ENCODE measurements at regions not wholly inside any gene's neighbourhood (a gene's known extent, or its start where the extent isn't known, plus 50 kb on each side); places are given as distances from the start of the nearest gene placed in this dataset.

GRCh38 chr4:65805936-65806335 lies 135.6 kb upstream of the EPHA5 start:
- Histone ChIP-seq H3K9me3 (ENCODE audit: low read length) (no peaks in the 10 kb centered on the region), H3K4me3 (replicated peaks in 1 of 3; ENCODE audit: insufficient read depth in 1 of 3, low read depth in 2 of 3, low read length in 3 of 3) (no peak overlapping the region), H3K9ac (ENCODE audit: insufficient read depth, low read depth, low read length) (no peak overlapping the region), H3K79me2 (ENCODE audit: insufficient read depth, low read length) (no peaks in the 10 kb centered on the region), H3K36me3 (replicated peaks in 1 of 2; ENCODE audit: control insufficient read depth in 1 of 2, insufficient read depth in 2 of 2, low read length in 2 of 2) (no peaks in the 10 kb centered on the region), H3K4me1 (ENCODE audit: insufficient read depth, low read length) (no peaks in the 10 kb centered on the region), H4K20me1 (ENCODE audit: insufficient read depth, low read length) (no peaks in the 10 kb centered on the region), H3K27ac (ENCODE audit: extremely low read length, insufficient read depth, low read length) (no peak overlapping the region), H2AFZ (ENCODE audit: low read length) (no peak overlapping the region), H3K4me2 (ENCODE audit: low read depth, low read length) (no peak overlapping the region), H3K27me3 (ENCODE audit: control insufficient read depth in 1 of 2, insufficient read depth in 2 of 2, low read length in 2 of 2) (no peaks in the 10 kb centered on the region)
- FAIRE-seq (no peak), DNase-seq (ENCODE audit: low spot score) (no peak), ATAC-seq (no peak)
- intact Hi-C loops (cut with micrococcal nuclease; ENCODE audit: unreplicated experiment) (no loop called here), in situ Hi-C loops (cut with HindIII; ENCODE audit: extremely low pct_ligation_motif_present, low pct_unique_long_range_greater_than_20kb) (no loop called here)
- ChIA-PET POLR2A (no interaction called here), CTCF (ENCODE audit: low intra/inter-chr PET ratio, low total read pairs) (no interaction called here)
- BruUV-seq (replicated peaks): no TSS peak
- TF ChIP-seq RERE (CRISPR knock-in tag; IDR thresholded peaks at IDR 0.05; ENCODE audit: low read depth) (no peak), SATB2 (CRISPR knock-in tag; IDR thresholded peaks at IDR 0.05) (no peak), KDM1A (CRISPR knock-in tag; IDR thresholded peaks at IDR 0.05) (no peak), ZNF768 (CRISPR knock-in tag; IDR thresholded peaks at IDR 0.05) (no peak), MIXL1 (CRISPR knock-in tag; IDR thresholded peaks at IDR 0.05) (no peak), ZNF468 (CRISPR knock-in tag; IDR thresholded peaks at IDR 0.05) (no peak), SP2 (CRISPR knock-in tag; IDR thresholded peaks at IDR 0.05) (no peak), ZBTB10 (CRISPR knock-in tag; IDR thresholded peaks at IDR 0.05; ENCODE audit: borderline replicate concordance) (no peak), E2F2 (CRISPR knock-in tag; IDR thresholded peaks at IDR 0.05; ENCODE audit: borderline replicate concordance) (no peak), KDM2A (CRISPR knock-in tag; IDR thresholded peaks at IDR 0.05; ENCODE audit: borderline replicate concordance, low read depth) (no peak), MLXIP (CRISPR knock-in tag; IDR thresholded peaks at IDR 0.05; ENCODE audit: borderline replicate concordance) (no peak), MBNL3 (CRISPR knock-in tag; conservative IDR thresholded peaks at IDR 0.05) (no peak)

Measured in HepG2 (cell line).